Lower leg skin (tissue), 3 donors: ENCODE measurements at regions not wholly inside any gene's neighbourhood (a gene's known extent, or its start where the extent isn't known, plus 50 kb on each side); places are given as distances from the start of the nearest gene placed in this dataset.

Source experiments
- CTCF ChIP-seq, 3 donors: fragments of 450-650 bp; IDR thresholded peaks; one replicate each; pipeline ENCODE4 v1.5.1; 2016; ENCODE audit warnings: antibody characterized with exemption in 3 of 3, mild to moderate bottlenecking in 3 of 3, moderate library complexity in 2 of 3
- POLR2A ChIP-seq, 2 donors: fragments of 450-650 bp; IDR thresholded peaks; one replicate each; pipeline ENCODE4 v1.6.1; 2016 to 2017; ENCODE audit warnings: antibody characterized with exemption in 2 of 2, mild to moderate bottlenecking in 1 of 2, moderate library complexity in 1 of 2

DNA sequence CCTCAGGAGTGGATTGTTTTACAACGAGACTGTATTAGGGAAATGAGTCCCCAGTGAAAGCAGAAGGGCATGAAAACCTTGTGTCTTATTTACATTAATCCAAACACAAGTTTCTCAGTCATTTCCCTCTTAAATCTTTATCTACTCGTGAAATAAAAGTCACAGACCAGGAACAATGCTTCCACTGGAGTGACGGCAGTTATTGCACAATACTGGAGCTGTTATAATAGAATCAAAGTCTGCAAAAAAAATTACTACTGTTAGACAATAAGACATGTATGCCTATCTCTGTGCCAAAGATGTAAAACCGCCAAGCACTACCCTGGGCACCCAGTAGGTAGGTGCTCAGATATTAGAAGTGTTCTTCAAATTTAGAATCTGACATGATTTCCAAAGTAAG is 375.5 kb downstream of the ZNF521 start:
- TF ChIP-seq CTCF (IDR thresholded peaks at IDR 0.05) (no peak), POLR2A (IDR thresholded peaks at IDR 0.05) (no peak)
